Cerebellar cortex (tissue), 1 donor: ENCODE measurements at regions not wholly inside any gene's neighbourhood (a gene's known extent, or its start where the extent isn't known, plus 50 kb on each side); places are given as distances from the start of the nearest gene placed in this dataset.
"Not testable (repeated sequence)": the region's sequence is repeated elsewhere in the genome, so short reads cannot be mapped to it uniquely, and the experiment has no call there.

Source experiments
- DNase-seq: peaks from one replicate; pipeline ENCODE4 v3.0.0-alpha.2; 2015; ENCODE audit warnings: low spot score

DNA sequence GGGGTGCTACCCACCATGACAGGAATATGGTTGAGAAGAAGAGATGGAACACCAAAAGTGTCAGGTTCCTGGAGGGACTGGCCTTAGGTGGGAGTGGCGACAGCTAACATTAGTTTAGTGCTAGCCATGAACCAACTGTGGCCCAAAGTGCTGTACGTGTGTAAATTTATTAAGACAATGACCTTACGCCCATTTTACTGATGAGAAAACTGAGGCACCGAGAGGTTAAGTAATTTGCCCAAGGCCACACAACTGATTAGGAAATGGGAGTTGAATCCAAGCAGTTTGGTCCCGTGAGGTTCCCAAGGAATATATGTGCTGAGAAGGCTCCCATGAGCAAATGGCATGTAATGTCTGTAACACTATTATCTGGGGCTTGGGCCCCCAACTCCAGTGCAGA lies 109.5 kb upstream of the SLC1A4 start:
- DNase-seq, result no peak

DNA sequence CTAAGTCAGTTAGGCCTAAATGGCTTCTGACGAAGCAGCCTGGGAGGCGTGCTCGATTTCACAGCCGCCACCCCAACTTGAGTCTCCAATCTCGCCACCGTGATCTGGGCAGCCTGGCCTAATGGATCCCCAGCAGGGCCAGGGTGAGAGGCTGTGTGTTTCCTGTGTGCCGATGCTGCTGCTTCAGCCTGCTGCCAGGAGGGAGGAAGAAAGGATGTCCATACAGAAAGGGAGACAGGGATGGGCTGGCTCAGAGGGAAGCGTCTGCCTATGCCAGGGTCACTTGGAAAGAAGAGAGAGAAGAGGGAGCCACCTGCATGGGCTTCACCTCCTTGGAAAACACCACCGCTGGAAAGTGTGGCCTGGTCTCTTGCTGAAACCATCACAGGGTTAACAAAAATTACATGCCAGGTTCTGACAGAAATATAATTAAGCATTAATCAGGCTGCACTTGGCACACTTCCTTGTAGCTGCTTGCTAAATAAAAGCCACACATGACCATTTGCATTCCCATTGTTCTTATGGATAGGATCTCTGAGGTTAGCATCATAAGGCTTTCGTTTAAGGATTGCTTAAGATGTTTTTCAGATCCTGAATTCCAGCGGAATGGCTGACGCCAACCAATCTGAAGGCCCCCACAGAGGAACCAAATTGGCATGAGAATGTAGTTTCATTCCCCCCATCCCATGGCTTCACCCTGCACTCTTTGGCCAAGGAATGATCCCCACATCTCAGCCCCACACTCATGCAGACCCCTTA lies 108.8 kb upstream of the SLC1A4 start:
- DNase-seq, result no peak

DNA sequence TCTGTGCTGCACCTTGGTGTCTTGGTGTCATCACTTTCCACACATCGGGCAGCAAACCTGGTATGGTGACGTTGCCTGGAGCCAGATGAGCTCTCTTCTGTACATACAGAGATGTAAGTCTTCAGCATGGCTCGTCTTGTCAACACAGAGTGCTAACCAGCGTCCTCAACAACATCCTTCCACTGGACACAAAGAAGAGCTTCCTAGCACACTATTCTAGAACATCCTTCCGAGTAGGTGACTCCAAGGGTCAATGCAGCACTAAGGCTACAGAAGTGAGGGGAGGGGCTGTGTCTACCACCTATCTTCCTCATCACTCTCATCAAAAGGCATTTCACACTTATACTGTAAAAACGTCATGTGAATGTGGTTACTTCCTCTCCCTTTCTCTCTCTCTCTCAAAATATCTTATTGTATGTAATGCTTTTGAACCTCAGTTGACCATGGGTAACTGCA lies 108.1 kb upstream of the SLC1A4 start:
- no peak for DNase-seq

DNA sequence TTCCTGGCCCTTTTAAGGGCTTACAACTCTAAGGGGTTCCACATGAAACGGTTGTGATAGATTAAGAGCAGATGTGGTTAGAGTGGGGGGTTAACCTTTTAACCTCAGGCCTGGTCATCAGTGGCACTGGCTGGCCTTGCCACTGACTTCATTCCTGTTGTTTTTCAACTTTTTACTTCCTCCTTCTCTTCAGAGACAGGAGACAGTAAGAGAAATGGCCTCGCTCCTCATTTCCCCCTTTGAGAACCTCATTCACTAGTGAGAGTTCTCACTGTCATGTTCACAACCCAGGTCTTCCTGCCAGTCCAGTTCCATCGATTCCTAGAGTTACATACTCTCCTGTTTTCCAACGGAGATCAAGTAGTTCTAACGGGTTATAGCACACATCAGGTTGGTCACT lies 101.6 kb upstream of the SLC1A4 start:
- DNase-seq, result no peak

DNA sequence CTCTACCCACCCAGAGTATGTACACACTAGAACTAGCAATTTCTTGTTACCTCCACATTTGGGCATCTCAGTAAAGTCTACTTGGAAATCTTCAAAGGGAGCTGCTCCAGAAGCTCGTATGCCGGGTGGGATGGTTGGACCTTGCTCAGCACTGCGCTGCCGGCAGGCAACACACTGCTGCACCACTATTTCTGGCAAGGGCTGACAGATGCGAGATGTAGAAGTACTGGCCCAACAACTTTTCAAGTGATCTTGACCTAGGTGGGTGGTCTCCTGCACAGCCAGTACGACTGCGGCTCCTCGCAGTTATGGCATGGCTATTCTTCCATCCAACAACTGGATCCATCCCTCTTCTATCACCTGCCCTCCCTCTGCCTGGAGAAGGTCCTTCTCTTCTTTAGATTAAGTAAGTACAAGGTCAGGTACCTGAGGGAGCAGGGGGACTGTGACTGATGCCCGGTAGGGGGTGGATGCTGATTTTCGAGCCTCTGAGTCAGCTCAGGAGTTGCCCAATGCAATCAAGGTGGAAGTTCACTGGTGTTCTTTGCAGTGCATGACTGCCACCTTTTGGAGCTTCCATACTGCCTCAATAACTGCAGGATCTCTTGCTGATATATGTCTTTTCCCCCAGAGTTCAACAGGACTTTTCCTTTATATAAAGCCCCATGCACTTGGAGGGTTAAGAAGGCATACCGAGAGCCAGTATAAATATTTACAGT lies 100.4 kb upstream of the SLC1A4 start:
- DNase-seq, result peak; percentile 33

DNA sequence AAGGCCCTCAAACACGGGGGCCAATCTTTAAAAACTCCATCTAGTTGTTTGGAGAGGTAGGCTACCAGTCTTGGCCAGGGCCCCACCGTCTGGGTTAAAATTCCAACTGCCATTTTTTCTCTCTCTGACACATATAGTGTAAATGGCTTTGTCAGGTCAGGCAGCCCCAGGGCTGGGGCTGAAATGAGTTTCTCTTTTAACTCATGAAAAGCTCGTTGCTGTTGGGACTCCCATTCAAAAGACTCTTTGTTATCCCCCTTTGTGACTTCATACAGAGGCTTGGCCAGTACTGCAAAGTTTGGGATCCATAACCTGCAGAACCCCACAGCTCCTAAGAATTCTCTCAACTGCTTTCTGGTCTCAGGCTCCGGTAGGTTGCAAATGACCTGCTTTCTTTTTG lies 99.4 kb upstream of the SLC1A4 start:
- no peak for DNase-seq

DNA sequence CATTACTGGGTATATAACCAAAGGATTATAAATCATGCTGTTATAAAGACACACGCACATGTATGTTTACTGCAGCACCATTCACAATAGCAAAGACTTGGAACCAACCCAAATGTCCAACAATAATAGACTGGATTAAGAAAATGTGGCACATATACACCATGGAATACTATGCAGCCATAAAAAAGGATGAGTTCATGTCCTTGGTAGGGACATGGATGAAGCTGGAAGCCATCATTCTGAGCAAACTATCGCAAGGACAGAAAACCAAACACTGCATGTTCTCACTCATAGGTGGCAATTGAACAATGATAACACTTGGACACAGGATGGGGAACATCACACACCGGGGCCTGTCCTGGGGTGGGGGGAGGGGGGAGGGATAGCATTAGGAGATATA lies 92.6 kb upstream of the SLC1A4 start:
- not testable (repeated sequence) for DNase-seq

DNA sequence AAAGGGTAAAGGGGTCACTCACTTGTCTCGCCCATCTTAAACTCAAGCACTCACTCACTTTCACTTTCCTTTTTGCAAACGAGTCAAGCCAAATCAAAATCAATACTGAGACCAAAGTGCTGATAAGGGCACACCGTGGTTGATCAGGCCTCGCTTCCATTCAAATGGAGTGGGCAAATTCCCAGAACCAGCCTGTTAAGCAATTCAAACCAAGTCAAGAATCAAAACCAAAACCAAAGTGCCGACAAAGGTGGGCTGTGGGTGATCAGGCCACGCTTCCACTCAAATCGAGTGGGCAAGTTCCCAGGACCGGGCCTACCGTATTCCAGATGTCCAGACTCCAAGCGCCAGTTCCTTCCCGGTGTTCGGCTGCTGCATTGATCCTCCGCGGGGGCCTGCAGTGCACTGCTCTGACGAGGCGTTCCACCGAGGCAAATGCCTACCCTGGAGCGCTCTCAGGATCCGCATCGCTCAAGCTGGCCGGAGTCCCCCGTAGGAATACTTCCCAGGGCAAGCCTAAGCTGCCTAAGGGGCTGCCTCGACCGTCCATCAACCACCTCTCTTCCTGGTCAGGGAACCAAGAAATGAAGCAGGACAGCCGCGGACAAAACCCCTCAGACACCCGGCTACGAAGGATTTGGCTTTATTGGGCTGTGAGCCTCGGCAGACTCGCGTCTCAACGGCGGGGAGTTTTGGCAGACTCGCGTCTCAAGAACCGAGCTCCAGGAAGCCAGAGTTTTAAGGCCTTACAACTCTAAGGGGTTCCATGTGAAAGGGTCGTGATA lies 89.9 kb upstream of the SLC1A4 start:
- no peak for DNase-seq

DNA sequence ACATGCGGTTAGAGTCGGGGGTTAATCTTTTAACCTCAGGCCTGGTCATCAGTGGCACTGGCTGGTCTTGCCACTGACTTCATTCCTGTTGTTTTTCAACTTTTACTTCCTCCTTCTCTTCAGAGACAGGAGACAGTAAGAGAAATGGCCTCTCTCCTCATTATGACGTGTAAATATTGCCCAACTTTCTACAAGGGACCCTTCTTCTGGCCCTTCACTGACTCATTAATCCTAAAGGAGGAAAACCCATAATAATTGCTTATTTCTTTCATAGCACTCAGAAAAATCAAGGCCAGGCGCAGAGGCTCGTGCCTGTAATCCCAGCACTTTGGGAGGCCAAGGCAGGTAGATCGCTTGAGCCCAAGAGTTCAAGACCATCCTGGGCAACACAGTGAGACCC lies 89.3 kb upstream of the SLC1A4 start:
- DNase-seq, result not testable (repeated sequence)

DNA sequence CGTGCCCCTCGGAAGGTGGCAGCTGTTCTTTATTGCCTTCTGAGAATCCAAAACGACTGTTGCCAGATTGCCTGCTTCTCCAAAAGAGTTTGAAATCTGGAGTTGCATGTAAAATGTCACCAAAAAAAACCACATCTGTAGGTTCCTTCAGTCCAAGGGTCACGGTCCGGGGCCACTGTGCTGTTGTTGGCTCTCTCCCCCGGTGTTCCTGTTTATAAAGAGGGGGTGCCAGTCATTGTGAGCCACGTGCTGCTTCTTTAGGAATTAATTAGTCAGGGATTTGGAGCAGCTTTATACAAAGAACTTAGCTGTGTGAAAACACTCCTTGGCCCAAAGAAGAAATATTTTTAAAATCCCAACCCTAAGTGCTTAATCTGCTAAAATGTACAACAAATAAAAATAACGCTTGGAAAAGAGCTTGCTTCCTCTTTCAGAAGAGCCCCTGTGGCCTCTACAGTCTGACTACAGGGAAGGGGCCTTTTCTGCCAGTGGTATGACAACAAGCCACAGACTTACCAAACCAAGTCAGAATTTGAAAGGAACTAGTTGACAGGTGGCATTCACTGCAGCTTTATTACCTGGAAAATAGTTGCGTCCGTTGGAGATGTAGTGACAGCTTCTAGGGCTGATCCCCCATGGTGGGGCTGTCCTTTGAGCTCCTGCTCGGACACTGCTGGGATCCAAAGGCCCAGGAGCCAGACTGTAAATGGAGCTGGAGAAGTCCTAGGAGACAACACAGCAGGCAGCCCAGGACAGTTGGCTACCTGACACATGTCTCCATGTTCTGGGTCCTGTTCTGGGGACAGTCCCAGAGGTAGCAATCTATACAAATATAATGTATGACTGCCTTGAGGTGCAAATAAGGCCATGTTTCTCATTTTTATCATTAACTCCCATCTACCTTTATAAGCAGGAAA lies 84.5 kb upstream of the SLC1A4 start:
- no peak for DNase-seq

DNA sequence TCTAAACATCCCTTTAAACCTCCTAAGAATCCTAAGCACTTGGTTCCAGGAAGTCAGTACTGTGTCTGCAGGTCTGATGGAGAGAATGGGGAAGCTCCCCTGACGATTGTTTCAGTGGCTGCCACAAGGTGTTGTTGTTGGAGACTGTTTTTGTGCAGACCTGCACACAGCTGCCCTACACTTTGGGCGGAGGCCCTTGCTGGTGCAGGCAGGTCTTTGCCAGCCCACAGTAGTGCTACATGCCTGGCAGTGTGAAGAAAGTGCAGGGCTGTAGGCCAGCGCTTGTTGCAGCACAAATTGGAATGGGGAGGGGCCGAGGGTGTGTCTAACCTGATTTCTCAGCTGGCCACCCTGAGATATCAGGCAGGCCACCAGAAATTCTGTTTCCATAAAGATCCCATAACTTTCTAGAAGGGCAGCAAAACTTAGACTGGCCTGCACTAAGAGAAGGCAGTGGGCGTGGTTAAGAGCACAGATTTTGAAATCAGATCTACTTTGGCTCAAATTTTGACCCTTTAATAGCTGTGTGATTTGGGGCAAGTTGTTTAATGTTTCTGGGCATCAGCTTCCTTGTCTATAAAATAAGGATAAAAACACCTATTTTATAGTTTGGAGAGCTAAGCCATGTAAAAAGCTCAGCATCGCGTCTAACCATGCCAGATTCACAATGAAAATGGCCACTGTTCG lies 83.7 kb upstream of the SLC1A4 start:
- no peak for DNase-seq

DNA sequence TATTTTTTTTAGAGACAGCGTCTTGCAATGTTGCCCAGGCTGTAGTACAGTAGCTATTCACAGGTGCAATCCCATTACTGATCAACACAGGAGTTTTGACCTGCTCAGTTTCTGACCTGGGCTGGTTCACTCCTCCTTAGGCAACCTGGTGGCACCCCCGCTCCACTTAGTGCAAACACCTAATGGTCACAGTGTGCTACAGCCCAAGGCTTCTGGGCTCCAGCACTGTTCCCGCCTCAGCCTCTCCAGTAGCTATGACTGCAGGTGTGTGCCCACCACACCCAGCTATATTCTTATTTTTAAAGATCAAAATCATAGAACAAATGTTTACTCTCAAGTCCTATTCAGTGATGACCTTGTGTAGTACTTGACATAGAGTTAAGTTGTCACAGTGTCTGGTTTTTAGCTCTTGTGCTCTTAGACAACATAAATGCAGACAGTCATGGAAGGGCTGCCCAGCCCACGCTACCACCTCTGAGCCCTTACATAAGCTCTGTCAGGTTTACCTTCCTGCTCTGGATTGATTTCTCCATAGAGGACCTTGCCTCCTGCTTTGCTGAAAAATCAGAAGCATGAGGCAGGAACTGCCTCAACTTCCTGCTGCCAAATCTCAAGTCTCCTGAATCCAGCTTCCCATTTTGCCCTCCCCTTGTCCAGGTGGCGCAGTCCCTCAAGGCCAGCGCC lies 82.2 kb upstream of the SLC1A4 start:
- no peak for DNase-seq

DNA sequence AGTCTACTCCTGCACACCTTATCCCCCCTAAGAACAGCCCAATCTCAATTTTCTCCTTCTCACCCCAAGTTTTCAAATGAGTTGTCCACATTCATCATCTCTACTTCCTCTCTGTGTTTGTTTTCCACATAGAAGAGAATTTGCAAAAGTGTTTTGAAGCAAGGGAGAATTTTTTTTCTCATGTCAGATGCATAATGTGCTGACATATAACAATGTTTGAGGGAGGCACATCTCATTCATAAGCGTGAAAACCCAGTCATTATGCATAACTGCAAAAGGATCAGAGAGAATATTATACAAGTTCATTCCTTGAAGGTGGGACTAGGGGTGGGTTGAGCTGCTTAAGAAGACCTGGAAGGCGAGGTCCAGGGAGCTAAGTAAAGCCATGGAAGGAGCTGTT lies 80.8 kb upstream of the SLC1A4 start:
- DNase-seq, result no peak

DNA sequence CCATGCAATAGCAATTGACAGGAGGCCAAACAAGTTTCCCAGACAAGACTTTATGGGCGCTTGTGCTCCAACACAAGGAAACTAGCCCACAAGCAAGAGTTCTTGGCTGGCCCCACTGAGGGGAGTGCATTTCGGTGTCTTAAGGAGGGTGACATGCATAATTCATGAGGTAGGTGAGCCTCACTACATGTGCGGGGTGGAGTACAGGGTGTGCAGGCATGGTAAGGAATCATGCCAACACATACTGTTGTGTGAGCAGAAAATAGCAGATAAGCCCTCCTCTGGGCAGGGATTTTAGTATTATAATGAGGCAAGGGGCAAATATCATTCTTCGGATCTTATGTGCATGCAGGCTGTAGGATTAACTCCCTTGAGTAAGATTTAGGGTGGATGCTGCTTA lies 78.7 kb upstream of the SLC1A4 start:
- DNase-seq, result no peak

DNA sequence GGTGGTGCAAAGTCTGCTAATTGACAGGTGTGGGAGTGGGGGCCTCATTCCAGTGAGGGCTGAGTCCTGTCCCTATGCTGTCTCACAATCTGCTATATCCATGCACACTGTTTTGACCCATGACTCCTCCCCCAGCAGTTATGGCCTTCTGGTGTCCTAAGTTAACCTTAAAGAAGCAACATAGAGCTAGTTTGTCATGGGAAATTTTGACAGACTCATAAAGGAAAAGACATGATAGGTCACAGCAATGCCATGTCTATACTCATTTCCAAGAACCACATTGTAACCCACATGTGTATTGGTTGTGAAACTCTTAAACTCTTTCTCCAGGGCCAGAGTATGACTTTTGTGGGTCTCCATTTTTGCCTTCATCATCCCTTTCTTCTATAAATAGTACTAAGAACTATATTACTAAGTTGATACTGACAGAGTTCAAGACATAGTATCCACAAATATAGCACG lies 78.2 kb upstream of the SLC1A4 start:
- DNase-seq, result no peak

DNA sequence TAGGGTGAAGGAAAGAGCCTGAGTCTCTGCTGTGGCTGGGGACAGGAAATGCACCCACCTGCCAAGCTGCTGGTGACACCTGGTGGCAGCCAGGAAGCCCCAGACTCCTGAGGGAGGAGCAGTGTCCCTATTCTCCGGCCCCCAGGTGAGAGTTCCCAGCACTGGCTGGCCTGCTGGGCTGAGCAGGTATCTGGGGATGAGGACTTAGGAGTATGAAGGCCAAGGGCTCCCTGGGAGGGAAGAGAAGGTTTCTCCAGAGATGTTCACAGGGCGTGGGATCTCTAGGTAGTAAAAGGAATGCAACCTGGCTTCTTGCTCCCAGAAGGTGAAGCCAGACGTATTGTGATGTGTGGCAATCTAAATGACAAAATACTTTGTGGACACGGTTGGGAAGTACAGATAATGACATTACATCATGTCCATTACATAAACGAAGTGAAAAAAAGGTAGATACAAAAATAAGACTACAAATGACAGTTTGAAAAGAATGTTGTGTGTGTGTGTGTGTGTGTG lies 75.8 kb upstream of the SLC1A4 start:
- DNase-seq, result peak; percentile 22

DNA sequence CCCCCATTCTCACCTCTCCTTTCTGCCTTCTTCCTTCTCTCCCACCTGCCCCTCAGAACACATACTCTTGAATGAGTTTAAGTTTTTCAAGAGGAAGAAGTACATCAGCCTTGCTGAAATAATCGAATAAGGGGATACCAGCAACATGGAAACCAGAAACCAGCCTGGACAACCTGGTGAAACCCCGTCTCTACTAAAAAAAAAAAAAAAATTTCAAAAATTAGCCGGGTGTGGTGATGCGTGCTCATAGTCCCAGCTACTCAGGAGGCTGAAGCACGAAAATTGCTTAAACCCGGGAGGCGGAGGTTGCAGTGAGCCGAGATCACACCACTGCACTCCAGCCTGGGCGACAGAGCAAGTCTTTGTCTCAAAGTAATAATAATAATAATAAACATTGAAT lies 75.0 kb upstream of the SLC1A4 start:
- no peak for DNase-seq

DNA sequence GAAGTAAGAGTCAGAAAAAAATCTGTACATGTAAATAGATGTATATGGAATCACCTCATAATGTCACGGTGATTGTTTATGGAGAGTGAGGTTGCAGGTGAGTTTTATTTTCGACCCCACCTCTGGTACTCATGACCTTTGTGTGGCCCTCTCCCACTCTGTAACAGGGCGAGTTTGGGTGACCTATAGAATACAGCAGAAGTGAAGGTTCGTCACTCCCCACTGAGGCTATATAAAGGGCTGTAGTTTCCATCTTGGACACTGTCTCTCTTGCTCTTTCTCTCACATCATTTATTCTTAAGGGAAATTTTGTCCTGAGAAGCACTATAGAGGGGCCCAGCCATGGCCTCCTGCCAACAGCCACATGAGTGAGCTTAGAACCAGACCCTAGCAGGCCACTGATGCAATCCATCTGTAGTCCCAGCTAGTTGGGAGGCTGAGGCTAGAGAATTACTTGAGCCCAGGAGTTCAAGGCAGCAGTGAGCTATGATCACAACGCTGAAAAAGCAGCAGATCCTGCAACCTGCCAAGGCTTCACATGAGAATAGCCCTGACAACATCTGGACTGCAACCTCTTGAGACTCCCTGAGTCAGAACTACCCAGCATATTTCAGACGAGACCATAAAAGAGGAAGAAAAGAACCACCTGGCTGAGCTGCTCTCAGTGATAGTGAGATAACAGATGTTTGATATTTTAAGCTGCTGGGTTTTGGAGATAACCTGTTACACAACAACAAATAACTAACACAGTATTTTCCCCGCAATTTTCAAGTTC lies 74.3 kb upstream of the SLC1A4 start:
- no peak for DNase-seq

DNA sequence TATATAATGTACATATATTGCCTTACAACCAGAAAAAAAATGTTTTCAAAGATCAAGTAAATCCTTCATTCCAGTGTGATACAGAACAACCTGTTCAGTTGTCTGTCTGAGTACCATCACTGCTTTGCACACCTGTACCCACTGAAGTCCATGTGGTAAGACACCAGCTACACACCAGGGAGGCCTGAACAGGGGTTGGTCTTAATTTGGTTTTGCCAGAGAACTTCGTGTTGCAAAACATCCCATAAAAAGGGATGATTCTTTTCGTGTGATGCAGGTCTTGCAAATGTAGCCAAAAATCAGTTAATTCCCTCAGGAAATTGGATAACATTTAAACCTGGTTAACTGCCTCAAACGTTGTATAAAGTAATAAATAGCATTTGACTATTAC lies 73.7 kb upstream of the SLC1A4 start:
- no peak for DNase-seq
